ENCODE measurements at regions not wholly inside any gene's neighbourhood (a gene's known extent, or its start where the extent isn't known, plus 50 kb on each side); places are given as distances from the start of the nearest gene placed in this dataset.

DNA sequence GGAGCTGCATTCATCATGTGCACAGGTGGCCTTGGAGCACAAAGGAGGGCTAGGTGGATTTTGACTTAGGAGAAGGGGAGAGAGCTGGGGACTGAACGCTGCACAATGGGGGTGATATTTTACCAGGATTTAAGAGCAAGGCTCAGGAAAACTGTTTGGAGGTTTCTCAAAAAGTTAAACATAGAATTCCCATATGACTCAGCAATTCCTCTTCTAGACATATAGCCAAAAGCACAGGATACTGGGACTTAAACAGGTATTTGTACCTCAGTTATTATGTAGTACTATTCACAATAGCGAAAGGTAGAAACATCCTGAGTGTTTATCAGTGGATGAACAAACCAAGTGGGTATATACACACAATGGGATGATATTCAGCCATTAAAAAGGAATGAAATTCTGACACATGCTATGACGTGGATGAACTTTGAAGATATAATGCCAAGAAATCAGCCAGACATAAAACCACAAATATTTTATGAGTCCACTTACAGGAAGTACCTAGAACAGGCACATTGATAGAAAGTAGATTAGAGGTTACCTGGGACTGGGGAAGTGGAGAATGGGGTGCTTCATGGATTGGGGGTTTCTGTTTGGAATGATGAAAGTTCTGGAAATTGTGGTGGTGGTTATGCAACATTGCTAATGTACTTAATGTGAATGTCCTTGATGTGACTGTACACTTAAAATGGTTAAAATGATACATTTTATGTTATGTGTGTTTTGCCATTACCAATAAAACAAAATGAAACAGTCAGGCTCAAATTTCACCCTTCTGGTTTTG, 216.9 kb downstream of the HAUS1 start:
- TF ChIP-seq EP300 (conservative IDR thresholded peaks at IDR 0.05; ENCODE audit: poor library complexity, severe bottlenecking), result no peak
- no peak for TF ChIP-seq TAF1 (IDR thresholded peaks at IDR 0.05; ENCODE audit: low read depth)
- no peak for TF ChIP-seq RAD21 (conservative IDR thresholded peaks at IDR 0.05)
- TF ChIP-seq, protein P1, sequence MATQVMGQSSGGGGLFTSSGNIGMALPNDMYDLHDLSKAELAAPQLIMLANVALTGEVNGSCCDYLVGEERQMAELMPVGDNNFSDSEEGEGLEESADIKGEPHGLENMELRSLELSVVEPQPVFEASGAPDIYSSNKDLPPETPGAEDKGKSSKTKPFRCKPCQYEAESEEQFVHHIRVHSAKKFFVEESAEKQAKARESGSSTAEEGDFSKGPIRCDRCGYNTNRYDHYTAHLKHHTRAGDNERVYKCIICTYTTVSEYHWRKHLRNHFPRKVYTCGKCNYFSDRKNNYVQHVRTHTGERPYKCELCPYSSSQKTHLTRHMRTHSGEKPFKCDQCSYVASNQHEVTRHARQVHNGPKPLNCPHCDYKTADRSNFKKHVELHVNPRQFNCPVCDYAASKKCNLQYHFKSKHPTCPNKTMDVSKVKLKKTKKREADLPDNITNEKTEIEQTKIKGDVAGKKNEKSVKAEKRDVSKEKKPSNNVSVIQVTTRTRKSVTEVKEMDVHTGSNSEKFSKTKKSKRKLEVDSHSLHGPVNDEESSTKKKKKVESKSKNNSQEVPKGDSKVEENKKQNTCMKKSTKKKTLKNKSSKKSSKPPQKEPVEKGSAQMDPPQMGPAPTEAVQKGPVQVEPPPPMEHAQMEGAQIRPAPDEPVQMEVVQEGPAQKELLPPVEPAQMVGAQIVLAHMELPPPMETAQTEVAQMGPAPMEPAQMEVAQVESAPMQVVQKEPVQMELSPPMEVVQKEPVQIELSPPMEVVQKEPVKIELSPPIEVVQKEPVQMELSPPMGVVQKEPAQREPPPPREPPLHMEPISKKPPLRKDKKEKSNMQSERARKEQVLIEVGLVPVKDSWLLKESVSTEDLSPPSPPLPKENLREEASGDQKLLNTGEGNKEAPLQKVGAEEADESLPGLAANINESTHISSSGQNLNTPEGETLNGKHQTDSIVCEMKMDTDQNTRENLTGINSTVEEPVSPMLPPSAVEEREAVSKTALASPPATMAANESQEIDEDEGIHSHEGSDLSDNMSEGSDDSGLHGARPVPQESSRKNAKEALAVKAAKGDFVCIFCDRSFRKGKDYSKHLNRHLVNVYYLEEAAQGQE (IDR thresholded peaks at IDR 0.05; ENCODE audit: borderline replicate concordance), result no peak
- TF ChIP-seq, protein P2, sequence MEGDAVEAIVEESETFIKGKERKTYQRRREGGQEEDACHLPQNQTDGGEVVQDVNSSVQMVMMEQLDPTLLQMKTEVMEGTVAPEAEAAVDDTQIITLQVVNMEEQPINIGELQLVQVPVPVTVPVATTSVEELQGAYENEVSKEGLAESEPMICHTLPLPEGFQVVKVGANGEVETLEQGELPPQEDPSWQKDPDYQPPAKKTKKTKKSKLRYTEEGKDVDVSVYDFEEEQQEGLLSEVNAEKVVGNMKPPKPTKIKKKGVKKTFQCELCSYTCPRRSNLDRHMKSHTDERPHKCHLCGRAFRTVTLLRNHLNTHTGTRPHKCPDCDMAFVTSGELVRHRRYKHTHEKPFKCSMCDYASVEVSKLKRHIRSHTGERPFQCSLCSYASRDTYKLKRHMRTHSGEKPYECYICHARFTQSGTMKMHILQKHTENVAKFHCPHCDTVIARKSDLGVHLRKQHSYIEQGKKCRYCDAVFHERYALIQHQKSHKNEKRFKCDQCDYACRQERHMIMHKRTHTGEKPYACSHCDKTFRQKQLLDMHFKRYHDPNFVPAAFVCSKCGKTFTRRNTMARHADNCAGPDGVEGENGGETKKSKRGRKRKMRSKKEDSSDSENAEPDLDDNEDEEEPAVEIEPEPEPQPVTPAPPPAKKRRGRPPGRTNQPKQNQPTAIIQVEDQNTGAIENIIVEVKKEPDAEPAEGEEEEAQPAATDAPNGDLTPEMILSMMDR (IDR thresholded peaks at IDR 0.05; ENCODE audit: poor library complexity, severe bottlenecking), result no peak
- TF ChIP-seq EZH2 (IDR thresholded peaks at IDR 0.05; ENCODE audit: borderline replicate concordance, insufficient read depth, low read length, poor library complexity, severe bottlenecking), result no peak
- TF ChIP-seq MXI1 (conservative IDR thresholded peaks at IDR 0.05; ENCODE audit: poor library complexity, severe bottlenecking), result no peak
- no peak for TF ChIP-seq SMC3 (conservative IDR thresholded peaks at IDR 0.05; ENCODE audit: poor library complexity)
- no peak for TF ChIP-seq POLR2AphosphoS5 (IDR thresholded peaks at IDR 0.05)
- no peak overlapping the region for H3K4me3 ChIP-seq (ENCODE audit: low read length)

DNA sequence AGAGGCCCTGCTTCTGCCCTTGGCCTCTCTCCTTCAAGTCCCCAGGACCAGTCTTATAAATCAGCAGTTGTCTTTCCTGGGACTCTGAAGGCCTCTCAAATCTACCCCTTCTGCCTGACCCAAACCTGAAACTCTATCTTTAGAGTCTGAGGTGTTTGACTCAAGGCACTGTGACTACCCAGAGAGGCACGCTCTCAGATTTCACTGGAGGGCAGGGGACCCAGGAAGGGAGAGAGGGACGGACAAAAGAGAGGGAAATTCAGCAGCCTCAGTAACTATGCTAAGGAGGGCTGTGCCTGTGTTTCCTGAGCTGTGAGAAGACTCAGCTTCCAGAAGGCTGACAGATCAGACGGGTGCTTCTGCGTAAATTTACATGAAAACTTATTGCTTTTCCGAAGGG, 217.8 kb downstream of the HAUS1 start:
- no peaks in the 10 kb centered on the region for H3K36me3 ChIP-seq (ENCODE audit: insufficient read depth, low read length)
- H3K9me3 ChIP-seq (ENCODE audit: low read length), result no peaks in the 10 kb centered on the region
- H3F3A ChIP-seq (ENCODE audit: insufficient read depth, low read length, poor library complexity, severe bottlenecking), result no peaks in the 10 kb centered on the region
- H2AFZ ChIP-seq (ENCODE audit: low read depth, low read length), result no peak overlapping the region
- no peak overlapping the region for H3K27ac ChIP-seq (ENCODE audit: low read length)
- H3K27me3 ChIP-seq (ENCODE audit: insufficient read depth, low read depth, low read length), result no peaks in the 10 kb centered on the region
- H3K9ac ChIP-seq (ENCODE audit: low read length), result no peak overlapping the region
- TF ChIP-seq, protein P1 (IDR thresholded peaks at IDR 0.05; ENCODE audit: borderline replicate concordance), result no peak
- TF ChIP-seq TAF1 (IDR thresholded peaks at IDR 0.05; ENCODE audit: low read depth) (no peak), SMC3 (conservative IDR thresholded peaks at IDR 0.05; ENCODE audit: poor library complexity) (no peak), POLR2AphosphoS5 (IDR thresholded peaks at IDR 0.05) (no peak), EP300 (conservative IDR thresholded peaks at IDR 0.05; ENCODE audit: poor library complexity, severe bottlenecking) (no peak), RAD21 (conservative IDR thresholded peaks at IDR 0.05) (no peak), EZH2 (IDR thresholded peaks at IDR 0.05; ENCODE audit: borderline replicate concordance, insufficient read depth, low read length, poor library complexity, severe bottlenecking) (no peak)
- TF ChIP-seq, protein P2 (IDR thresholded peaks at IDR 0.05; ENCODE audit: poor library complexity, severe bottlenecking), result no peak
- no peaks in the 10 kb centered on the region for H4K20me1 ChIP-seq (ENCODE audit: insufficient read depth)
- H3K4me2 ChIP-seq (ENCODE audit: low read length), result no peak overlapping the region
- no peaks in the 10 kb centered on the region for H3K79me2 ChIP-seq (replicated peaks; ENCODE audit: insufficient read depth, low read length)
- no peaks in the 10 kb centered on the region for H3K9me2 ChIP-seq (ENCODE audit: insufficient read depth, low read length)
- H3K4me3 ChIP-seq (ENCODE audit: low read length), result no peak overlapping the region

More for the DNA sequence above, 216.9 kb downstream of the HAUS1 start:
- Histone ChIP-seq H3K4me2 (ENCODE audit: low read length) (no peak overlapping the region), H3K27me3 (ENCODE audit: insufficient read depth, low read depth, low read length) (no peaks in the 10 kb centered on the region), H3K27ac (ENCODE audit: low read length) (no peak overlapping the region), H3K9me3 (ENCODE audit: low read length) (no peaks in the 10 kb centered on the region), H3K79me2 (replicated peaks; ENCODE audit: insufficient read depth, low read length) (no peaks in the 10 kb centered on the region), H3K9me2 (ENCODE audit: insufficient read depth, low read length) (no peaks in the 10 kb centered on the region), H4K20me1 (ENCODE audit: insufficient read depth) (no peaks in the 10 kb centered on the region), H2AFZ (ENCODE audit: low read depth, low read length) (no peak overlapping the region), H3K9ac (ENCODE audit: low read length) (no peak overlapping the region), H3K36me3 (ENCODE audit: insufficient read depth, low read length) (no peaks in the 10 kb centered on the region), H3F3A (ENCODE audit: insufficient read depth, low read length, poor library complexity, severe bottlenecking) (no peaks in the 10 kb centered on the region)

All from neural cell (in vitro differentiated cells).